DND-41 (cell line): ENCODE measurements at regions not wholly inside any gene's neighbourhood (a gene's known extent, or its start where the extent isn't known, plus 50 kb on each side); places are given as distances from the start of the nearest gene placed in this dataset.

Source experiments
- ATAC-seq: fragments of 200-7000 bp; cut with Tn5 transposase; 3 replicates; pipeline ENCODE4 v1.9.1; 2021; ENCODE audit warnings: low read depth; ENCODE audit not compliant: insufficient read depth
- DNase-seq: peaks from one replicate; pipeline ENCODE4 v3.0.0-alpha.2; 2020
- H2AFZ ChIP-seq: 2 replicates; pipeline ENCODE4 v1.6.0; 2012; ENCODE audit warnings: low read depth, low read length
- H3K27ac ChIP-seq: 2 replicates; pipeline ENCODE4 v1.5.1; 2012; ENCODE audit warnings: low read length, inconsistent platforms
- H3K27me3 ChIP-seq: fragments of 200-600 bp; sonication (generic); 2 replicates; pipeline ENCODE4 v1.6.0; 2012; ENCODE audit warnings: low read length, mild to moderate bottlenecking, inconsistent platforms; ENCODE audit not compliant: insufficient read depth, poor library complexity
- H3K36me3 ChIP-seq: 2 replicates; pipeline ENCODE4 v1.5.1; 2012; ENCODE audit warnings: low read length, inconsistent platforms; ENCODE audit not compliant: insufficient read depth
- H3K4me1 ChIP-seq: 2 replicates; pipeline ENCODE4 v1.5.1; 2012; ENCODE audit warnings: mild to moderate bottlenecking, low read length; ENCODE audit not compliant: insufficient read depth
- H3K4me2 ChIP-seq: 2 replicates; pipeline ENCODE4 v1.6.0; 2012; ENCODE audit warnings: mild to moderate bottlenecking, moderate library complexity, low read length, inconsistent platforms; ENCODE audit not compliant: insufficient read depth
- H3K4me3 ChIP-seq, 2 experiments: fragments of 200-600 bp in 1 of 2; shearing (Covaris generic) in 1 of 2; 2 replicates each; pipeline ENCODE4 v1.5.1; 2012 to 2016; ENCODE audit warnings: inconsistent platforms in 2 of 2, low read length in 2 of 2, mild to moderate bottlenecking in 2 of 2, low read depth in 1 of 2, moderate library complexity in 1 of 2
- H3K79me2 ChIP-seq: 2 replicates; pipeline ENCODE4 v1.6.0; 2012; ENCODE audit warnings: low read length, inconsistent platforms; ENCODE audit not compliant: insufficient read depth
- H3K9ac ChIP-seq: 2 replicates; pipeline ENCODE4 v1.6.0; 2012; ENCODE audit warnings: low read depth, mild to moderate bottlenecking, inconsistent platforms, low read length, moderate library complexity
- H3K9me3 ChIP-seq: 2 replicates; pipeline ENCODE4 v1.5.1; 2012; ENCODE audit warnings: low read length, moderate library complexity, mild to moderate bottlenecking, inconsistent platforms; ENCODE audit not compliant: insufficient read depth, severe bottlenecking
- H4K20me1 ChIP-seq: 2 replicates; pipeline ENCODE4 v1.6.0; 2012; ENCODE audit warnings: low read length; ENCODE audit not compliant: insufficient read depth
- EZH2 ChIP-seq: IDR thresholded peaks from 3 replicates; pipeline ENCODE4 v1.6.1; 2012; ENCODE audit warnings: borderline replicate concordance, low read depth, mild to moderate bottlenecking, moderate library complexity, low read length, inconsistent platforms; ENCODE audit not compliant: severe bottlenecking
- TF ChIP-seq, protein P1 (sequence below): IDR thresholded peaks from 2 replicates; pipeline ENCODE4 v1.5.1; 2012; ENCODE audit warnings: borderline replicate concordance, low read length, moderate library complexity, mild to moderate bottlenecking; ENCODE audit not compliant: poor library complexity, severe bottlenecking; ENCODE audit errors: extremely low read depth

DNA sequence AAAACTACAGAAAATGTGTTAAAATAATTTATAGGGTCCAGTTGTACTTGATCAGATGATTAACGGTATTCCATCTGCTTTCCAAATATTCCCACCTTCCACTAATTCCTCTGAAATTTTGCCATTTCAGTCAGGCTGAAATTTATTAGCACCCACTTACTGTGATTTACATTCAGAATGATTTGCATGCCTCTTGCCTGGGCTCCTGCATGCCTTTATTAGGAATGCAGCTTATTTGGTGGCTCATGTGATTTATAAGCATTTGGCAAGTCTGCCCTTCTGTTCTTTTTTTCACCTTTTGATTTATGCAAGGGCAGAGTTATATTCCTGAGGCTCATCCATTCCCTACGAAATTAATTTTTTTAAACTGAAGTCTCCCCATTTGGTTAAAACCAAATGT, 1594.5 kb upstream of the PIK3C3 start:
- Histone ChIP-seq H3K4me2 (no peak overlapping the region), H3K4me1 (no peaks in the 10 kb centered on the region), H2AFZ (no peak overlapping the region), H3K4me3 (no peak overlapping the region), H4K20me1 (no peaks in the 10 kb centered on the region), H3K27me3 (no peaks in the 10 kb centered on the region), H3K9ac (no peak overlapping the region), H3K36me3 (no peaks in the 10 kb centered on the region), H3K79me2 (no peaks in the 10 kb centered on the region), H3K27ac (no peak overlapping the region), H3K9me3 (no peaks in the 10 kb centered on the region)
- DNase-seq (no peak), ATAC-seq (no peak)
- no peak for TF ChIP-seq EZH2
- TF ChIP-seq, protein P1, sequence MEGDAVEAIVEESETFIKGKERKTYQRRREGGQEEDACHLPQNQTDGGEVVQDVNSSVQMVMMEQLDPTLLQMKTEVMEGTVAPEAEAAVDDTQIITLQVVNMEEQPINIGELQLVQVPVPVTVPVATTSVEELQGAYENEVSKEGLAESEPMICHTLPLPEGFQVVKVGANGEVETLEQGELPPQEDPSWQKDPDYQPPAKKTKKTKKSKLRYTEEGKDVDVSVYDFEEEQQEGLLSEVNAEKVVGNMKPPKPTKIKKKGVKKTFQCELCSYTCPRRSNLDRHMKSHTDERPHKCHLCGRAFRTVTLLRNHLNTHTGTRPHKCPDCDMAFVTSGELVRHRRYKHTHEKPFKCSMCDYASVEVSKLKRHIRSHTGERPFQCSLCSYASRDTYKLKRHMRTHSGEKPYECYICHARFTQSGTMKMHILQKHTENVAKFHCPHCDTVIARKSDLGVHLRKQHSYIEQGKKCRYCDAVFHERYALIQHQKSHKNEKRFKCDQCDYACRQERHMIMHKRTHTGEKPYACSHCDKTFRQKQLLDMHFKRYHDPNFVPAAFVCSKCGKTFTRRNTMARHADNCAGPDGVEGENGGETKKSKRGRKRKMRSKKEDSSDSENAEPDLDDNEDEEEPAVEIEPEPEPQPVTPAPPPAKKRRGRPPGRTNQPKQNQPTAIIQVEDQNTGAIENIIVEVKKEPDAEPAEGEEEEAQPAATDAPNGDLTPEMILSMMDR = no peak

GRCh38 chr18:40357536-40357935, 1597.5 kb upstream of the PIK3C3 start:
- DNase-seq (no peak), ATAC-seq (no peak)
- H4K20me1 ChIP-seq = no peaks in the 10 kb centered on the region
- no peaks in the 10 kb centered on the region for H3K4me1 ChIP-seq
- no peak overlapping the region for H3K4me2 ChIP-seq
- H3K9ac ChIP-seq = no peak overlapping the region
- H3K27ac ChIP-seq = no peak overlapping the region
- H3K36me3 ChIP-seq = no peaks in the 10 kb centered on the region
- H2AFZ ChIP-seq = no peak overlapping the region
- H3K79me2 ChIP-seq = no peaks in the 10 kb centered on the region
- H3K27me3 ChIP-seq = no peaks in the 10 kb centered on the region
- no peaks in the 10 kb centered on the region for H3K9me3 ChIP-seq
- no peak overlapping the region for H3K4me3 ChIP-seq
- TF ChIP-seq EZH2 = no peak
- TF ChIP-seq, protein P1 = no peak

DNA sequence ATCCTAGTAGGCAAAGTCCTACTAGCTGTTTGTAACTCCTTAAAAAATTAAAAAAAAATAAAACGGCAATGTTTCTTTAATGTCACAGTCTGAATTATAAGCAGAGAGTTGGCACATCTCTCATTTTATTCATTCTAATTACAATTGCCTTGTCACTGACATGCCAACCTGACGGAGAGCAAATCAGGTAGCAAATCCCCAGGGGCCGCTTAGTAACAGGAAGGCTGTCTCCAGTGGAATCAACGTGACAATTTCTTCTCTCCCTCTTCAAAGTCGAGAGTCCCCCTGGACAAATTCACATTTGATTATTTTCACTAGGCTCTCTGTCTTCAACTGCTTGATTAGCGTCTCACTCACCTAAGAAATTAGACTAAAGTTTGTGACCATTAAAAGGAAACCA, 1598.9 kb upstream of the PIK3C3 start:
- no peaks in the 10 kb centered on the region for H3K79me2 ChIP-seq
- H2AFZ ChIP-seq = no peak overlapping the region
- H3K4me2 ChIP-seq = no peak overlapping the region
- H3K9me3 ChIP-seq = no peaks in the 10 kb centered on the region
- DNase-seq (no peak), ATAC-seq (no peak)
- TF ChIP-seq EZH2 = no peak
- TF ChIP-seq, protein P1 = no peak
- no peaks in the 10 kb centered on the region for H4K20me1 ChIP-seq
- no peak overlapping the region for H3K27ac ChIP-seq
- no peaks in the 10 kb centered on the region for H3K27me3 ChIP-seq
- no peaks in the 10 kb centered on the region for H3K36me3 ChIP-seq
- H3K9ac ChIP-seq = no peak overlapping the region
- H3K4me3 ChIP-seq = no peak overlapping the region
- H3K4me1 ChIP-seq = no peaks in the 10 kb centered on the region

DNA sequence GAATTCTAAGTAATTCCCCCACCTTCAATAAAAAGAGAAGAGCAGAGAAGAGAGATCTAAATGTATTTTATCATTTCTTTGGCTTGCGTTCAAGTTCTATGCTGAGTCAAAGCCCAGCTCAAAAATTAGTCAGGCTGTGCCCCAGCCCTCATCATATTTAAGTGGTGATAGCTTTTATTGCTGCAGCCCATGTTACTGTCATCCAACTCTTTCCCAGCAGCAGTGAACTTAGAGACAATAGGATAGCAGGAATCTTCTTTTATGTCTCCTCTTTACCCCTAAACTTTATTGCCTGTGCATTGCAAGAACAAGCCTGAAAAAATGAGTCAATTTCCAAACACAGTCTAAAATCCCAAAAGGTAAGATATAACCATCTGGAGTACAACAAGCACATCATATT, 1599.3 kb upstream of the PIK3C3 start:
- Histone ChIP-seq H3K27ac (no peak overlapping the region), H3K36me3 (no peaks in the 10 kb centered on the region), H3K27me3 (no peaks in the 10 kb centered on the region), H3K9me3 (no peaks in the 10 kb centered on the region), H4K20me1 (no peaks in the 10 kb centered on the region), H3K9ac (no peak overlapping the region), H3K79me2 (no peaks in the 10 kb centered on the region), H2AFZ (no peak overlapping the region), H3K4me2 (no peak overlapping the region), H3K4me3 (no peak overlapping the region), H3K4me1 (no peaks in the 10 kb centered on the region)
- TF ChIP-seq, protein P1 = no peak
- no peak for TF ChIP-seq EZH2
- ATAC-seq (no peak), DNase-seq (no peak)
